Caco-2 (cell line): ENCODE measurements at regions not wholly inside any gene's neighbourhood (a gene's known extent, or its start where the extent isn't known, plus 50 kb on each side); places are given as distances from the start of the nearest gene placed in this dataset.

Experiments
- BruUV-seq: library from RNA; stranded (reverse); fragments of 400-500 nt; replicated peaks from 2 replicates; lab custom pipeline; 2021; lab: Mats Ljungman, UMichigan
- CTCF ChIA-PET: fragments of 300-600 bp; sonication (Branson Sonifier 250); formaldehyde crosslinking; loops from one replicate; lab custom pipeline; 2022; ENCODE audit warnings: antibody characterized with exemption; lab: Charles Lee
- POLR2A ChIA-PET: fragments of 300-600 bp; sonication (Branson Sonifier 250); formaldehyde crosslinking; loops from one replicate; lab custom pipeline; 2022; ENCODE audit warnings: antibody characterized with exemption; lab: Charles Lee
- DNase-seq, 2 experiments: peaks; one replicate each; pipeline versions ENCODE4 v3.0.0 to v3.0.0-alpha.2; 2020 to 2022
- H3K27me3 ChIP-seq: replicated peaks from 2 replicates; pipeline ENCODE4 v1.6.0; 2011; ENCODE audit warnings: low read length; ENCODE audit not compliant: control insufficient read depth, insufficient read depth
- H3K36me3 ChIP-seq: 2 replicates; pipeline ENCODE4 v1.5.1; 2011; ENCODE audit warnings: low read length; ENCODE audit not compliant: control insufficient read depth, insufficient read depth
- H3K4me1 ChIP-seq: fragments of 250-450 bp; sonication (Bioruptor Pico); 2 replicates; pipeline ENCODE4 v1.5.1; 2020; ENCODE audit warnings: mild to moderate bottlenecking
- H3K4me3 ChIP-seq: 2 replicates; pipeline ENCODE4 v1.5.1; 2011; ENCODE audit warnings: low read depth, mild to moderate bottlenecking, control low read depth, low read length
- H3K9me3 ChIP-seq: fragments of 250-450 bp; sonication (Bioruptor Pico); 2 replicates; pipeline ENCODE4 v1.5.1; 2020; ENCODE audit warnings: mild to moderate bottlenecking, moderate library complexity
- H3K27ac Mint-ChIP-seq: one replicate; pipeline ENCODE4 v1.8.0; 2022; ENCODE audit warnings: mixed read lengths; ENCODE audit not compliant: unreplicated experiment
- H3K27me3 Mint-ChIP-seq: one replicate; pipeline ENCODE4 v1.8.0; 2022; ENCODE audit warnings: mixed read lengths; ENCODE audit not compliant: insufficient read depth, unreplicated experiment
- H3K36me3 Mint-ChIP-seq: one replicate; pipeline ENCODE4 v1.8.0; 2022; ENCODE audit warnings: mild to moderate bottlenecking, mixed read lengths; ENCODE audit not compliant: insufficient read depth, unreplicated experiment
- H3K4me1 Mint-ChIP-seq: one replicate; pipeline ENCODE4 v1.8.0; 2022; ENCODE audit warnings: low read depth, mixed read lengths; ENCODE audit not compliant: unreplicated experiment
- H3K4me3 Mint-ChIP-seq: one replicate; pipeline ENCODE4 v1.8.0; 2022; ENCODE audit warnings: mild to moderate bottlenecking, moderate library complexity, mixed read lengths; ENCODE audit not compliant: unreplicated experiment
- H3K9me3 Mint-ChIP-seq: one replicate; pipeline ENCODE4 v1.8.0; 2022; ENCODE audit warnings: mixed read lengths; ENCODE audit not compliant: unreplicated experiment
- CTCF ChIP-seq, 2 experiments: fragments of 200-600 bp in 1 of 2; IDR thresholded peaks; 1 replicate in 1 of 2; 2 replicates in 1 of 2; pipeline versions ENCODE4 v1.5.1 to v1.8.0; 2011 to 2022; ENCODE audit warnings: antibody characterized with exemption in 1 of 2, control low read depth in 1 of 2, inconsistent platforms in 1 of 2, low read depth in 1 of 2, low read length in 1 of 2, mild to moderate bottlenecking in 1 of 2, moderate library complexity in 1 of 2; ENCODE audit not compliant: insufficient read depth in 1 of 2, severe bottlenecking in 1 of 2, unreplicated experiment in 1 of 2
- intact Hi-C: fragments of 100-400 bp; cut with micrococcal nuclease; formaldehyde crosslinking; loops from one replicate; pipeline ENCODE4 v1.10.0; 2022; ENCODE audit not compliant: unreplicated experiment

DNA sequence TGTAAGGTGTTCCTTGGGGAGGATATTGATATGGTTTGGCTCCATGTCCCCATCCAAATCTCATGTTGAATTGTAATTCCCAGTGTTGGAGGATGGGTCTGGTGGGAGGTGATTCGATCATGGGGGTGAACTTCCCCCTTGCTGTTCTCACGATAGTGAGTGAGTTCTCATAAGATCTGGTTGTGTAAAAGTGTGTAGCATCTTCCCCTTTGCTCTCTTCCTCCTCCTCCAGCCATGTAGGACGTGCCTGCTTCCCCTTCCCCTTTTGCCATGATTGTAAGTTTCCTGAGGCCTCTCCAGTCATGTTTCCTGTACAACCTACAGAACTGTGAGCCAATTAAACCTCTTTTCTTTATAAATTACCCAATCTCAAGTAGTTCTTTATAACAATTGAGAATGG lies 458.7 kb downstream of the LPIN1 start:
- Histone ChIP-seq H3K4me1 (no peaks in the 10 kb centered on the region), H3K4me3 (no peak overlapping the region), H3K36me3 (no peaks in the 10 kb centered on the region), H3K27me3 (no peaks in the 10 kb centered on the region), H3K9me3 (no peaks in the 10 kb centered on the region)
- no peak for TF ChIP-seq CTCF (IDR thresholded peaks at IDR 0.05; ENCODE audit: insufficient read depth in 1 of 2, low read depth in 1 of 2, low read length in 1 of 2, severe bottlenecking in 1 of 2, unreplicated experiment in 1 of 2)
- no peaks in the 10 kb centered on the region for H3K9me3 Mint-ChIP-seq
- no peaks in the 10 kb centered on the region for H3K36me3 Mint-ChIP-seq
- no TSS peak for BruUV-seq
- intact Hi-C loops = no loop called here
- H3K27me3 Mint-ChIP-seq = peaks cover 14% of the 10 kb centered on the region
- no peak overlapping the region for H3K27ac Mint-ChIP-seq
- no peak for DNase-seq
- ChIA-PET POLR2A (no interaction called here), CTCF (no interaction called here)
- H3K4me3 Mint-ChIP-seq = no peak overlapping the region
- peaks cover 8% of the 10 kb centered on the region for H3K4me1 Mint-ChIP-seq

DNA sequence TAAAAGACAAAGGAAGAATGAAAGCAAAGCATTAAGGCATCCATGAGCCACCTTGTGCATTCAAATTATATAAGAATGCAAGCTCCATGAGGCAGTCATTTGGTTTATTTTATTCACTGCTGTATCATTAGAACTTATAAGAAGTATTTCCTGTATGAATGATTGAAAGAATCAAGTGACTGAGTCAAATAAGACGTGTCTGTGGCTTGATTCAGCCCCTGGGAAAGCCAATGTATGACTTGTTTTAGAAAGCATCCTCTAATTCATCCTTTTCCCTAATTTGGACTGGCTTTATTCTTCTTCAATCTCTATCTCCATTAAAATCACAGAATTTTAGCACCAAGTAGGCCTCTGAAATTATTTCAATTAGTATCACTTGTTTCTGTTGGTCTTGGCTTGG lies 461.1 kb downstream of the LPIN1 start:
- no peak overlapping the region for H3K27ac Mint-ChIP-seq
- H3K4me1 Mint-ChIP-seq = peaks cover 2% of the 10 kb centered on the region
- H3K27me3 Mint-ChIP-seq = peaks cover 12% of the 10 kb centered on the region
- H3K4me1 ChIP-seq = no peaks in the 10 kb centered on the region
- no peak for TF ChIP-seq CTCF (IDR thresholded peaks at IDR 0.05; ENCODE audit: insufficient read depth in 1 of 2, low read depth in 1 of 2, low read length in 1 of 2, severe bottlenecking in 1 of 2, unreplicated experiment in 1 of 2)
- no peaks in the 10 kb centered on the region for H3K9me3 Mint-ChIP-seq
- H3K36me3 ChIP-seq = no peaks in the 10 kb centered on the region
- no peaks in the 10 kb centered on the region for H3K36me3 Mint-ChIP-seq
- H3K27me3 ChIP-seq = no peaks in the 10 kb centered on the region
- H3K9me3 ChIP-seq = no peaks in the 10 kb centered on the region
- BruUV-seq = no TSS peak
- ChIA-PET POLR2A (no interaction called here), CTCF (interaction anchor here (0.5 kb wide), 1 partner anchor 374 kb away, joined by 8 read pairs; no protein-coding TSS in a partner anchor)
- no peak overlapping the region for H3K4me3 Mint-ChIP-seq
- DNase-seq = no peak
- intact Hi-C loops = no loop called here
- no peak overlapping the region for H3K4me3 ChIP-seq

- Mint-ChIP-seq H3K4me3 (no peak overlapping the region), H3K27ac (no peak overlapping the region)
- intact Hi-C loops = no loop called here
These were observed 463.8 kb downstream of the LPIN1 start for GRCh38 chr2:12210016-12210933.

More at GRCh38 chr2:12210016-12210933, 463.8 kb downstream of the LPIN1 start:
- no peak for DNase-seq
- no peaks in the 10 kb centered on the region for H3K27me3 ChIP-seq
- no TSS peak for BruUV-seq
- ChIA-PET POLR2A (no interaction called here), CTCF (no interaction called here)
- no peaks in the 10 kb centered on the region for H3K36me3 ChIP-seq
- H3K9me3 ChIP-seq = no peaks in the 10 kb centered on the region
- Mint-ChIP-seq H3K9me3 (no peaks in the 10 kb centered on the region), H3K27me3 (peaks cover 8% of the 10 kb centered on the region), H3K36me3 (no peaks in the 10 kb centered on the region), H3K4me1 (no peaks in the 10 kb centered on the region)
- no peak overlapping the region for H3K4me3 ChIP-seq
- no peak for TF ChIP-seq CTCF (IDR thresholded peaks at IDR 0.05; ENCODE audit: insufficient read depth in 1 of 2, low read depth in 1 of 2, low read length in 1 of 2, severe bottlenecking in 1 of 2, unreplicated experiment in 1 of 2)
- H3K4me1 ChIP-seq = no peaks in the 10 kb centered on the region
